A673 (cell line): ENCODE measurements at regions not wholly inside any gene's neighbourhood (a gene's known extent, or its start where the extent isn't known, plus 50 kb on each side); places are given as distances from the start of the nearest gene placed in this dataset.

Source experiments
- CTCF ChIP-seq: fragments of 300-800, 200-600 bp; sonication (generic); conservative IDR thresholded peaks from 2 replicates; pipeline ENCODE4 v1.5.1; 2017; ENCODE audit warnings: low read depth, mild to moderate bottlenecking, antibody characterized with exemption, low read length, moderate library complexity, mixed read lengths
- EZH2 ChIP-seq: fragments of 200-600 bp; sonication (generic); IDR thresholded peaks from 2 replicates; pipeline ENCODE4 v1.6.1; 2017; ENCODE audit warnings: borderline replicate concordance, low read depth, mild to moderate bottlenecking, mixed read lengths, antibody characterized with exemption, low read length; ENCODE audit not compliant: poor library complexity, severe bottlenecking

GRCh38 chr12:30187426-30187825, 403.7 kb upstream of the TMTC1 start:
- no peak for TF ChIP-seq CTCF
- TF ChIP-seq EZH2: no peak
